ENCODE measurements at regions not wholly inside any gene's neighbourhood (a gene's known extent, or its start where the extent isn't known, plus 50 kb on each side); places are given as distances from the start of the nearest gene placed in this dataset.

DNA sequence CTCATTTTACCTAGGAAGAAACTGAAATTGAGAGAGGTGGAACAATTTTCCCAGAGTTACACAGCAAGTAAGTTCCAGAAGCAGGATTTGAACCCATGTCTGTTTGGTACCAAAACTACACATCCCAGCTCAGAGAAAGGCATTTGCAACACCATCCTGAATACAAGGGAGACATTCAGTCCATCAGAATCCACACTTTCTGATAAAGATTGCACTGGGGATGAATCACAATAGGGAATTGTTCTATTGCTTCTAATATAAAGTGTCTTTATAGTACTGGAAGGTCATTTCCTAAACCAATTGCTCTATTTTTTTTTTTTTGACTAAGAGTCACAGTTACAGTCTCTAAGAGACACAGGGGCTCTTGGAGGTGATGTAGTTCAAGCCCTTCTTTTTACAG is 208.1 kb upstream of the CADM1 start:
- TF ChIP-seq, protein P1, sequence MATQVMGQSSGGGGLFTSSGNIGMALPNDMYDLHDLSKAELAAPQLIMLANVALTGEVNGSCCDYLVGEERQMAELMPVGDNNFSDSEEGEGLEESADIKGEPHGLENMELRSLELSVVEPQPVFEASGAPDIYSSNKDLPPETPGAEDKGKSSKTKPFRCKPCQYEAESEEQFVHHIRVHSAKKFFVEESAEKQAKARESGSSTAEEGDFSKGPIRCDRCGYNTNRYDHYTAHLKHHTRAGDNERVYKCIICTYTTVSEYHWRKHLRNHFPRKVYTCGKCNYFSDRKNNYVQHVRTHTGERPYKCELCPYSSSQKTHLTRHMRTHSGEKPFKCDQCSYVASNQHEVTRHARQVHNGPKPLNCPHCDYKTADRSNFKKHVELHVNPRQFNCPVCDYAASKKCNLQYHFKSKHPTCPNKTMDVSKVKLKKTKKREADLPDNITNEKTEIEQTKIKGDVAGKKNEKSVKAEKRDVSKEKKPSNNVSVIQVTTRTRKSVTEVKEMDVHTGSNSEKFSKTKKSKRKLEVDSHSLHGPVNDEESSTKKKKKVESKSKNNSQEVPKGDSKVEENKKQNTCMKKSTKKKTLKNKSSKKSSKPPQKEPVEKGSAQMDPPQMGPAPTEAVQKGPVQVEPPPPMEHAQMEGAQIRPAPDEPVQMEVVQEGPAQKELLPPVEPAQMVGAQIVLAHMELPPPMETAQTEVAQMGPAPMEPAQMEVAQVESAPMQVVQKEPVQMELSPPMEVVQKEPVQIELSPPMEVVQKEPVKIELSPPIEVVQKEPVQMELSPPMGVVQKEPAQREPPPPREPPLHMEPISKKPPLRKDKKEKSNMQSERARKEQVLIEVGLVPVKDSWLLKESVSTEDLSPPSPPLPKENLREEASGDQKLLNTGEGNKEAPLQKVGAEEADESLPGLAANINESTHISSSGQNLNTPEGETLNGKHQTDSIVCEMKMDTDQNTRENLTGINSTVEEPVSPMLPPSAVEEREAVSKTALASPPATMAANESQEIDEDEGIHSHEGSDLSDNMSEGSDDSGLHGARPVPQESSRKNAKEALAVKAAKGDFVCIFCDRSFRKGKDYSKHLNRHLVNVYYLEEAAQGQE (IDR thresholded peaks at IDR 0.05), result no peak
- TF ChIP-seq, protein P2, sequence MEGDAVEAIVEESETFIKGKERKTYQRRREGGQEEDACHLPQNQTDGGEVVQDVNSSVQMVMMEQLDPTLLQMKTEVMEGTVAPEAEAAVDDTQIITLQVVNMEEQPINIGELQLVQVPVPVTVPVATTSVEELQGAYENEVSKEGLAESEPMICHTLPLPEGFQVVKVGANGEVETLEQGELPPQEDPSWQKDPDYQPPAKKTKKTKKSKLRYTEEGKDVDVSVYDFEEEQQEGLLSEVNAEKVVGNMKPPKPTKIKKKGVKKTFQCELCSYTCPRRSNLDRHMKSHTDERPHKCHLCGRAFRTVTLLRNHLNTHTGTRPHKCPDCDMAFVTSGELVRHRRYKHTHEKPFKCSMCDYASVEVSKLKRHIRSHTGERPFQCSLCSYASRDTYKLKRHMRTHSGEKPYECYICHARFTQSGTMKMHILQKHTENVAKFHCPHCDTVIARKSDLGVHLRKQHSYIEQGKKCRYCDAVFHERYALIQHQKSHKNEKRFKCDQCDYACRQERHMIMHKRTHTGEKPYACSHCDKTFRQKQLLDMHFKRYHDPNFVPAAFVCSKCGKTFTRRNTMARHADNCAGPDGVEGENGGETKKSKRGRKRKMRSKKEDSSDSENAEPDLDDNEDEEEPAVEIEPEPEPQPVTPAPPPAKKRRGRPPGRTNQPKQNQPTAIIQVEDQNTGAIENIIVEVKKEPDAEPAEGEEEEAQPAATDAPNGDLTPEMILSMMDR (IDR thresholded peaks at IDR 0.05), result no peak
- TF ChIP-seq MAZ (IDR thresholded peaks at IDR 0.05; ENCODE audit: borderline replicate concordance, low read depth, low read length) (no peak), RFX5 (IDR thresholded peaks at IDR 0.05) (no peak), POLR2A (IDR thresholded peaks at IDR 0.05; ENCODE audit: low read length) (no peak), POLR2AphosphoS2 (conservative IDR thresholded peaks at IDR 0.05; ENCODE audit: low read length) (no peak), EP300 (IDR thresholded peaks at IDR 0.05) (no peak), CBX2 (IDR thresholded peaks at IDR 0.05; ENCODE audit: borderline replicate concordance, low read depth) (no peak), BHLHE40 (IDR thresholded peaks at IDR 0.05; ENCODE audit: low read depth, low read length) (no peak), MYC (IDR thresholded peaks at IDR 0.05; ENCODE audit: borderline replicate concordance, low read length) (no peak), CHD4 (IDR thresholded peaks at IDR 0.05; ENCODE audit: borderline replicate concordance) (no peak)
